Keratinocyte (primary cell): ENCODE measurements at regions not wholly inside any gene's neighbourhood (a gene's known extent, or its start where the extent isn't known, plus 50 kb on each side); places are given as distances from the start of the nearest gene placed in this dataset.

Experiments
- CTCF ChIP-seq, 3 experiments: IDR thresholded peaks in 1 of 3; conservative IDR thresholded peaks in 1 of 3; optimal IDR thresholded peaks in 1 of 3; 2 replicates in 2 of 3; 3 replicates in 1 of 3; pipeline versions ENCODE3 to v1.5.1; 2011; ENCODE audit warnings: low read length in 3 of 3, mild to moderate bottlenecking in 3 of 3, moderate library complexity in 2 of 3, control low read depth in 1 of 3, inconsistent platforms in 1 of 3; ENCODE audit not compliant: insufficient read depth in 2 of 3; ENCODE audit errors: extremely low read depth in 1 of 3
- EZH2 ChIP-seq: IDR thresholded peaks from one replicate; pipeline ENCODE4 v1.6.1; 2012; ENCODE audit warnings: inconsistent platforms, mild to moderate bottlenecking, low read length, moderate library complexity

GRCh38 chr5:159406571-159406970 is 76.3 kb upstream of the IL12B start:
- TF ChIP-seq CTCF (optimal IDR thresholded peaks at IDR 0.05 in 1 of 3, IDR thresholded peaks at IDR 0.05 in 1 of 3, conservative IDR thresholded peaks at IDR 0.05 in 1 of 3; ENCODE audit: extremely low read depth in 1 of 3, insufficient read depth in 2 of 3, low read length in 3 of 3) (no peak), EZH2 (no peak)
